Thyroid gland (tissue), 4 donors: ENCODE measurements at regions not wholly inside any gene's neighbourhood (a gene's known extent, or its start where the extent isn't known, plus 50 kb on each side); places are given as distances from the start of the nearest gene placed in this dataset.

Experiments
- DNase-seq, 2 donors: peaks; one replicate each; pipeline ENCODE4 v3.0.0-alpha.2; 2019
- H3K27ac ChIP-seq, 3 donors: fragments of 200-600 bp; sonication (generic); 1 replicate in 2 of 3; 2 replicates in 1 of 3; pipeline ENCODE4 v1.5.1; 2016 to 2019; ENCODE audit warnings: mild to moderate bottlenecking in 1 of 3, moderate library complexity in 1 of 3
- H3K27me3 ChIP-seq: fragments of 200-600 bp; sonication (generic); one replicate; pipeline ENCODE4 v1.5.1; 2019
- H3K36me3 ChIP-seq, 2 donors: fragments of 200-600 bp; sonication (generic); one replicate each; pipeline ENCODE4 v1.5.1; 2016 to 2019
- H3K4me1 ChIP-seq, 2 donors: fragments of 200-600 bp; sonication (generic); one replicate each; pipeline ENCODE4 v1.5.1; 2017 to 2019
- H3K4me3 ChIP-seq, 3 donors: fragments of 200-600 bp; sonication (generic); replicated peaks in 1 of 3; 1 replicate in 2 of 3; 2 replicates in 1 of 3; pipeline ENCODE4 v1.5.1; 2016; ENCODE audit warnings: mild to moderate bottlenecking in 1 of 3
- H3K9me3 ChIP-seq: fragments of 200-600 bp; sonication (generic); one replicate; pipeline ENCODE4 v1.5.1; 2017
- CTCF ChIP-seq, 6 experiments: fragments of 200-600 bp in 3 of 6; fragments of 450-650 bp in 3 of 6; sonication (generic) in 3 of 6; IDR thresholded peaks; one replicate each; pipeline ENCODE4 v1.5.1; 2016 to 2019; ENCODE audit warnings: antibody characterized with exemption in 6 of 6, mild to moderate bottlenecking in 2 of 6, inconsistent platforms in 1 of 6, moderate library complexity in 1 of 6
- POLR2A ChIP-seq, 2 donors: fragments of 450-650 bp; IDR thresholded peaks; one replicate each; pipeline ENCODE4 v1.6.1; 2017; ENCODE audit warnings: antibody characterized with exemption in 2 of 2, mild to moderate bottlenecking in 2 of 2, moderate library complexity in 1 of 2
- WGBS, 2 donors: methylation state at CpG; one replicate each; pipeline ENCODE4 v1.1.5; 2017; 5-methylcytosine and 5-hydroxymethylcytosine counted together
- intact Hi-C: fragments of 100-400 bp; cut with DNase I; formaldehyde crosslinking; loops from one replicate; pipeline ENCODE4 v1.15.1; 2023

- intact Hi-C loops, result no loop called here
- Histone ChIP-seq H3K27ac (no peak overlapping the region), H3K36me3 (no peaks in the 10 kb centered on the region), H3K4me1 (no peaks in the 10 kb centered on the region), H3K4me3 (no peak overlapping the region), H3K9me3 (no peaks in the 10 kb centered on the region), H3K27me3 (no peaks in the 10 kb centered on the region)
- no peak for TF ChIP-seq POLR2A (IDR thresholded peaks at IDR 0.05)
- no peak for TF ChIP-seq CTCF (IDR thresholded peaks at IDR 0.05)
- WGBS, 2 donors, result 85 to 88% methylated on average over 3 of the region's 3 CpGs
- no peak for DNase-seq
These were observed 1106.0 kb downstream of the OTOL1 start for GRCh38 chr3:162602619-162603018.

- Histone ChIP-seq H3K27me3 (no peaks in the 10 kb centered on the region), H3K4me1 (no peaks in the 10 kb centered on the region), H3K9me3 (no peaks in the 10 kb centered on the region), H3K36me3 (no peaks in the 10 kb centered on the region), H3K27ac (no peak overlapping the region), H3K4me3 (no peak overlapping the region)
- WGBS, 2 donors, result 74 to 77% methylated on average over 4 of the region's 4 CpGs
- DNase-seq, result no peak
- intact Hi-C loops, result no loop called here
- no peak for TF ChIP-seq POLR2A (IDR thresholded peaks at IDR 0.05)
- no peak for TF ChIP-seq CTCF (IDR thresholded peaks at IDR 0.05)
These were observed 1109.1 kb downstream of the OTOL1 start for GRCh38 chr3:162605651-162606204.

DNA sequence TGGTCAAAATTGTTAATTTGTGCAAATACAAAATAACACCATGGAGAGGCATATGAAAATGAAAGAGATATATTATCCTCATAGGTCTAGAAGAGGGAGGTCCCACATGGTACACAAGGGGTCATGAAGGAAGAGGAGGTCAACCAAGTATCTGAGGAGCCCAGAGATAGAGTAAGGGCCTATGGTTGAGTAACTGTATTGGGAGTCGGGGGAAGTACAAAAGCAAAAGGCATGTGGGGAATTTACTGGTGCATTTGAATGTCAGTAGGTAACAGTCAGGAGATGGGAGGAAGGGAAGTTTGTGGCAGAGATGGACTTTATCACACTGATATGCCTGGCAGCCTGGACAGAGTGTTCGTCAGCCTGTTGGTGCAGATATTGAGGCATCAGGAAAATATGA is 1113.7 kb downstream of the OTOL1 start:
- no peak for TF ChIP-seq POLR2A (IDR thresholded peaks at IDR 0.05)
- no peak for TF ChIP-seq CTCF (IDR thresholded peaks at IDR 0.05)
- H3K4me3 ChIP-seq, result no peak overlapping the region
- H3K36me3 ChIP-seq, result no peaks in the 10 kb centered on the region
- WGBS, 2 donors, result 77 to 78% methylated on average over 2 of the region's 2 CpGs
- H3K4me1 ChIP-seq, result no peaks in the 10 kb centered on the region
- H3K27me3 ChIP-seq, result no peaks in the 10 kb centered on the region
- H3K9me3 ChIP-seq, result no peaks in the 10 kb centered on the region
- intact Hi-C loops, result no loop called here
- DNase-seq, result no peak
- H3K27ac ChIP-seq, result no peak overlapping the region

DNA sequence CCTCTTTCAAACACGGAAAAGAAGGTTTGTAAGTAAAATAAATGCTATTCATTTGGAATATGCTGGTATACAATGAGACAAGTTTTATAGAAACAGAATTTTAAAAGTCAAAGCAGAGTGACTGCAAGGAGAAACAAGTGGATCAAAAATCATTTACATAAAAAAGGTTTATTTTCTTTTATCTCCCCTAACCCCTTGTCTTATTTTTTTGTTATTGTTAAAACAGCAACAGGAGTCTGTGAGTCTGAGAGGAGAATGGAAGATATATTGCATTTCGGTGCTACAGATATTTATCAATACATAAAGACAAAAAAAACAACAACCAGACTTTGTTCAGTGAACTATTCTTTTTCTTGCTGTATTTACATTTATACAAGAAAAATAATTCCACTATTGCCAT is 1116.4 kb downstream of the OTOL1 start:
- Histone ChIP-seq H3K36me3 (no peaks in the 10 kb centered on the region), H3K9me3 (no peaks in the 10 kb centered on the region), H3K27me3 (no peaks in the 10 kb centered on the region), H3K4me1 (no peaks in the 10 kb centered on the region), H3K4me3 (no peak overlapping the region), H3K27ac (no peak overlapping the region)
- 83 to 84% methylated on average over 2 of the region's 2 CpGs for WGBS, 2 donors
- DNase-seq, result no peak
- intact Hi-C loops, result no loop called here
- TF ChIP-seq POLR2A (IDR thresholded peaks at IDR 0.05) (no peak), CTCF (IDR thresholded peaks at IDR 0.05) (no peak)

DNA sequence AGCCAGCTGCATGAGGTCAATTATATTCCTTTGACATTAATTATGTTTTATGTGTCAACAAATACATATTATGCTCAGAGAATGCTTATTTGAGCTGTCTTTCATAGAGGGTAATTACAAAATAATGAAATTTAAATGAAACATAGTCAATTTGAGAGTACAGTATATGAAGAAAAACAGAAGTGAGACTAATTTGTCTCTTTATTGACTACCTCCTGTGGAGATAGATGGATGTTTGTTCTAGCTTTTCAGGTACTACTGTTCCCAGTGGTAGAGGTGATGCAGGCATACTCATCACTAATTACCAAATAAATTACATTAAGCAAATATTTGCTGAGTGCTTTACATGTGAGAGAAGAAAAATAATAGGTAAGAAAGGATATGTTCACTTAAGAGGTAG is 1129.6 kb downstream of the OTOL1 start:
- Histone ChIP-seq H3K36me3 (no peaks in the 10 kb centered on the region), H3K27ac (no peak overlapping the region), H3K4me3 (no peak overlapping the region), H3K9me3 (no peaks in the 10 kb centered on the region), H3K27me3 (no peaks in the 10 kb centered on the region), H3K4me1 (no peaks in the 10 kb centered on the region)
- no peak for TF ChIP-seq CTCF (IDR thresholded peaks at IDR 0.05)
- no peak for DNase-seq
- intact Hi-C loops, result no loop called here
